ENCODE measurements at regions not wholly inside any gene's neighbourhood (a gene's known extent, or its start where the extent isn't known, plus 50 kb on each side); places are given as distances from the start of the nearest gene placed in this dataset.

GRCh38 chr6:87791029-87791428, 89.0 kb upstream of the AKIRIN2 start:
- peak overlapping the region in 5 of 8 donors; percentile 4 to 70 (median 46) for H3K27ac ChIP-seq
- no peaks in the 10 kb centered on the region for H3K27me3 ChIP-seq (replicated peaks in 1 of 7)
- no peak overlapping the region for H3K4me3 ChIP-seq
- intact Hi-C loops (cut with DNase I; ENCODE audit: low total_unique reads): no loop called here
- no peak for DNase-seq
- peaks cover 9 to 68% (median 36%) of the 10 kb centered on the region in 6 donors for H3K4me1 ChIP-seq
- H3K9me3 ChIP-seq: no peaks in the 10 kb centered on the region
- TF ChIP-seq POLR2A (IDR thresholded peaks at IDR 0.05) (no peak), POLR2AphosphoS5 (IDR thresholded peaks at IDR 0.05) (no peak), CTCF (IDR thresholded peaks at IDR 0.05 in 8 of 11, conservative IDR thresholded peaks at IDR 0.05 in 3 of 11) (no peak)
- no peaks in the 10 kb centered on the region for H3K36me3 ChIP-seq

GRCh38 chr6:87789900-87790290, 87.9 kb upstream of the AKIRIN2 start:
- Histone ChIP-seq H3K27me3 (replicated peaks in 1 of 7) (no peaks in the 10 kb centered on the region), H3K9me3 (no peaks in the 10 kb centered on the region), H3K4me1 (peaks cover 9 to 57% (median 25%) of the 10 kb centered on the region in 6 donors), H3K4me3 (no peak overlapping the region), H3K36me3 (no peaks in the 10 kb centered on the region), H3K27ac (peak overlapping the region in 5 of 8 donors; percentile 16 to 70 (median 54))
- 65 to 80% (median 75%) methylated on average over 3 of the region's 3 CpGs for WGBS, 5 donors
- no peak for TF ChIP-seq POLR2AphosphoS5 (IDR thresholded peaks at IDR 0.05)
- intact Hi-C loops (cut with DNase I; ENCODE audit: low total_unique reads): no loop called here
- no peak for DNase-seq

- intact Hi-C loops (cut with DNase I; ENCODE audit: low total_unique reads): no loop called here
- TF ChIP-seq CTCF (IDR thresholded peaks at IDR 0.05 in 8 of 11, conservative IDR thresholded peaks at IDR 0.05 in 3 of 11) (no peak), POLR2AphosphoS5 (IDR thresholded peaks at IDR 0.05) (peak in 1 of 3 donors; percentile 50), POLR2A (IDR thresholded peaks at IDR 0.05) (no peak)
- no peak for DNase-seq
- WGBS, 5 donors: 37 to 52% (median 40%) methylated on average over 2 of the region's 2 CpGs
- Histone ChIP-seq H3K27ac (peak overlapping the region in 5 of 8 donors; percentile 16 to 70 (median 54)), H3K36me3 (no peaks in the 10 kb centered on the region), H3K9me3 (no peaks in the 10 kb centered on the region), H3K27me3 (replicated peaks in 1 of 7) (no peaks in the 10 kb centered on the region), H3K4me1 (peaks cover 9 to 53% (median 22%) of the 10 kb centered on the region in 6 donors), H3K4me3 (no peak overlapping the region)
These were observed 87.3 kb upstream of the AKIRIN2 start for GRCh38 chr6:87789198-87789899.

- TF ChIP-seq POLR2A (IDR thresholded peaks at IDR 0.05) (no peak), CTCF (IDR thresholded peaks at IDR 0.05 in 8 of 11, conservative IDR thresholded peaks at IDR 0.05 in 3 of 11) (no peak), POLR2AphosphoS5 (IDR thresholded peaks at IDR 0.05) (no peak)
- DNase-seq: no peak
- Histone ChIP-seq H3K4me1 (peaks cover 9 to 45% (median 22%) of the 10 kb centered on the region in 6 donors), H3K9me3 (no peaks in the 10 kb centered on the region), H3K27me3 (replicated peaks in 1 of 7) (no peaks in the 10 kb centered on the region), H3K27ac (peak overlapping the region in 1 of 8 donors; percentile 70), H3K4me3 (no peak overlapping the region), H3K36me3 (no peaks in the 10 kb centered on the region)
- intact Hi-C loops (cut with DNase I; ENCODE audit: low total_unique reads): no loop called here
- WGBS, 5 donors: 96 to 100% (median 98%) methylated on average over 3 of the region's 3 CpGs
These were observed 86.1 kb upstream of the AKIRIN2 start for GRCh38 chr6:87788141-87788540.
